HEK293T (cell line): ENCODE measurements at regions not wholly inside any gene's neighbourhood (a gene's known extent, or its start where the extent isn't known, plus 50 kb on each side); places are given as distances from the start of the nearest gene placed in this dataset.

Experiments used
- ARNT ChIP-seq: fragments of 450-650 bp; IDR thresholded peaks from 2 replicates; pipeline ENCODE4 v1.6.1; 2017; ENCODE audit warnings: mild to moderate bottlenecking
- BHLHE40 ChIP-seq: fragments of 450-650 bp; IDR thresholded peaks from 2 replicates; pipeline ENCODE4 v1.6.1; 2016; ENCODE audit warnings: mild to moderate bottlenecking, moderate library complexity, borderline replicate concordance
- ELF4 ChIP-seq: fragments of 450-650 bp; IDR thresholded peaks from 2 replicates; pipeline ENCODE4 v1.6.1; 2017; ENCODE audit warnings: antibody characterized with exemption
- FOXA1 ChIP-seq: fragments of 450-650 bp; IDR thresholded peaks from 2 replicates; pipeline ENCODE4 v1.6.1; 2016; ENCODE audit warnings: mild to moderate bottlenecking
- FOXK2 ChIP-seq: fragments of 450-650 bp; IDR thresholded peaks from 2 replicates; pipeline ENCODE4 v1.6.1; 2016; ENCODE audit warnings: mild to moderate bottlenecking
- FOXM1 ChIP-seq: fragments of 450-650 bp; IDR thresholded peaks from 2 replicates; pipeline ENCODE4 v1.6.1; 2017; ENCODE audit warnings: mild to moderate bottlenecking, borderline replicate concordance
- NFRKB ChIP-seq: fragments of 450-650 bp; IDR thresholded peaks from 2 replicates; pipeline ENCODE4 v1.6.1; 2016; ENCODE audit warnings: mild to moderate bottlenecking, moderate library complexity
- SP1 ChIP-seq: fragments of 450-650 bp; IDR thresholded peaks from 2 replicates; pipeline ENCODE4 v1.6.1; 2017
- TARDBP ChIP-seq: fragments of 450-650 bp; IDR thresholded peaks from 2 replicates; pipeline ENCODE4 v1.6.1; 2016

- TF ChIP-seq SP1 (no peak), FOXK2 (no peak), FOXA1 (no peak), BHLHE40 (no peak), TARDBP (no peak), NFRKB (no peak), ELF4 (no peak), FOXM1 (no peak), ARNT (no peak)
Observed at GRCh38 chr2:66134138-66134701, 300.7 kb upstream of the MEIS1 start.
